Endothelial cell of umbilical vein (primary cell): ENCODE measurements at regions not wholly inside any gene's neighbourhood (a gene's known extent, or its start where the extent isn't known, plus 50 kb on each side); places are given as distances from the start of the nearest gene placed in this dataset.

Source experiments
- BruUV-seq: library from RNA; stranded (reverse); fragments of 400-500 nt; replicated peaks from 2 replicates; lab custom pipeline; 2021; lab: Mats Ljungman, UMichigan
- CTCF ChIA-PET: fragments of 300-600, 350-600 bp; sonication (Branson Sonifier 250); formaldehyde crosslinking; loops from one replicate; lab custom pipeline; 2021; ENCODE audit warnings: antibody characterized with exemption, inconsistent platforms; lab: Charles Lee
- POLR2A ChIA-PET: fragments of 300-600, 350-600 bp; sonication (Branson Sonifier 250); formaldehyde crosslinking; loops from one replicate; lab custom pipeline; 2021; ENCODE audit warnings: antibody characterized with exemption, inconsistent platforms; lab: Charles Lee
- DNase-seq: peaks from one replicate; pipeline ENCODE4 v3.0.0-alpha.2; 2011; ENCODE audit warnings: low read depth, low spot score
- FAIRE-seq: peaks from 2 replicates; lab custom pipeline; 2011; peaks lifted over from hg19 to GRCh38; lab: Jason Lieb, UNC
- H2AFZ ChIP-seq: 2 replicates; pipeline ENCODE4 v1.6.0; 2012; ENCODE audit warnings: low read depth, low read length, control low read depth, inconsistent platforms
- H3K27ac ChIP-seq: 2 replicates; pipeline ENCODE4 v1.5.1; 2011; ENCODE audit warnings: low read depth, mild to moderate bottlenecking, control low read depth, low read length, moderate library complexity; ENCODE audit not compliant: insufficient read depth
- H3K27me3 ChIP-seq, 2 experiments: 2 replicates each; pipeline versions ENCODE4 v1.6.0 to v1.6.1; 2011; ENCODE audit warnings: low read length in 2 of 2, mixed read lengths in 1 of 2; ENCODE audit not compliant: control insufficient read depth in 2 of 2, insufficient read depth in 2 of 2
- H3K36me3 ChIP-seq, 2 experiments: 2 replicates in 1 of 2; 3 replicates in 1 of 2; pipeline ENCODE4 v1.5.1; 2011; ENCODE audit warnings: low read length in 2 of 2, mild to moderate bottlenecking in 1 of 2, moderate library complexity in 1 of 2; ENCODE audit not compliant: control insufficient read depth in 2 of 2, insufficient read depth in 2 of 2; ENCODE audit errors: extremely low read depth in 1 of 2
- H3K4me1 ChIP-seq: 3 replicates; pipeline ENCODE4 v1.5.1; 2011; ENCODE audit warnings: mild to moderate bottlenecking, low read length; ENCODE audit not compliant: control insufficient read depth, insufficient read depth; ENCODE audit errors: extremely low read depth
- H3K4me2 ChIP-seq: 2 replicates; pipeline ENCODE4 v1.6.1; 2011; ENCODE audit warnings: low read length, control low read depth, mixed read lengths; ENCODE audit not compliant: insufficient read depth
- H3K4me3 ChIP-seq, 3 experiments: fragments of 200-600 bp in 1 of 3; sonication (generic), shearing (Covaris generic) in 1 of 3; replicated peaks in 1 of 3; 2 replicates each; pipeline ENCODE4 v1.5.1; 2011 to 2016; ENCODE audit warnings: control low read depth in 3 of 3, low read length in 3 of 3, mild to moderate bottlenecking in 2 of 3, inconsistent platforms in 1 of 3, low read depth in 1 of 3, moderate library complexity in 1 of 3; ENCODE audit not compliant: insufficient read depth in 1 of 3
- H3K79me2 ChIP-seq: 2 replicates; pipeline ENCODE4 v1.6.0; 2012; ENCODE audit warnings: low read length, inconsistent platforms; ENCODE audit not compliant: control insufficient read depth, insufficient read depth
- H3K9ac ChIP-seq: replicated peaks from 2 replicates; pipeline ENCODE3; 2011; ENCODE audit warnings: low read length, control low read depth; ENCODE audit not compliant: insufficient read depth; ENCODE audit errors: extremely low read depth
- H3K9me1 ChIP-seq: replicated peaks from 3 replicates; pipeline ENCODE4 v1.6.0; 2011; ENCODE audit warnings: mild to moderate bottlenecking, low read length; ENCODE audit not compliant: control insufficient read depth, insufficient read depth; ENCODE audit errors: extremely low read depth
- H3K9me3 ChIP-seq: replicated peaks from 2 replicates; pipeline ENCODE4 v1.5.1; 2012; ENCODE audit warnings: low read length, inconsistent platforms; ENCODE audit not compliant: control insufficient read depth, insufficient read depth
- H4K20me1 ChIP-seq: replicated peaks from 2 replicates; pipeline ENCODE3; 2011; ENCODE audit warnings: mild to moderate bottlenecking, low read length; ENCODE audit not compliant: control insufficient read depth, insufficient read depth; ENCODE audit errors: extremely low read depth
- EZH2 ChIP-seq: IDR thresholded peaks from 2 replicates; pipeline ENCODE4 v1.6.1; 2012; ENCODE audit warnings: borderline replicate concordance, low read depth, mild to moderate bottlenecking, moderate library complexity, low read length, inconsistent platforms; ENCODE audit not compliant: severe bottlenecking
- FOS ChIP-seq: IDR thresholded peaks from 2 replicates; pipeline ENCODE4 v1.6.1; 2011; ENCODE audit warnings: mild to moderate bottlenecking, low read length, moderate library complexity, borderline replicate concordance; ENCODE audit not compliant: insufficient read depth
- GATA2 ChIP-seq: IDR thresholded peaks from 2 replicates; pipeline ENCODE4 v1.7.0; 2011; ENCODE audit warnings: low read depth, mild to moderate bottlenecking, moderate library complexity, mixed read lengths, low read length; ENCODE audit not compliant: insufficient read length, insufficient read depth
- JUN ChIP-seq: IDR thresholded peaks from 2 replicates; pipeline ENCODE4 v1.6.1; 2011; ENCODE audit warnings: borderline replicate concordance, low read depth; ENCODE audit not compliant: insufficient read length, insufficient read depth
- MYC ChIP-seq: IDR thresholded peaks from one replicate; pipeline ENCODE4 v1.6.1; 2011; ENCODE audit warnings: mild to moderate bottlenecking, low read depth, low read length
- POLR2A ChIP-seq: IDR thresholded peaks from 2 replicates; pipeline ENCODE4 v1.6.1; 2012; ENCODE audit warnings: low read depth, mild to moderate bottlenecking, control low read depth, low read length
- POLR2AphosphoS5 ChIP-seq: IDR thresholded peaks from 2 replicates; pipeline ENCODE4 v1.6.1; 2012; ENCODE audit warnings: low read depth, mild to moderate bottlenecking, control low read depth, low read length, moderate library complexity; ENCODE audit not compliant: insufficient read depth
- dilution Hi-C: fragments of 300-500 bp; cut with MboI; formaldehyde crosslinking; loops from one replicate; pipeline ENCODE4 v1.15.0; 2019; ENCODE audit warnings: low sequenced_read_pairs; ENCODE audit not compliant: extremely low pct_ligation_motif_present
- intact Hi-C: fragments of 100-400 bp; cut with micrococcal nuclease; formaldehyde crosslinking; loops from one replicate; pipeline ENCODE4 v1.10.0; 2022
- TF ChIP-seq, protein P1 (sequence below), 2 donors: IDR thresholded peaks; 1 replicate in 1 of 2; 2 replicates in 1 of 2; pipeline ENCODE4 v1.5.1; 2011; ENCODE audit warnings: low read length in 2 of 2, mild to moderate bottlenecking in 2 of 2, moderate library complexity in 2 of 2, control low read depth in 1 of 2, inconsistent platforms in 1 of 2, low read depth in 1 of 2; ENCODE audit not compliant: insufficient read depth in 1 of 2; ENCODE audit errors: extremely low read depth in 1 of 2
- TF ChIP-seq, protein P2 (sequence below): IDR thresholded peaks from 2 replicates; pipeline ENCODE4 v1.6.1; 2011; ENCODE audit not compliant: insufficient read depth, insufficient read length

DNA sequence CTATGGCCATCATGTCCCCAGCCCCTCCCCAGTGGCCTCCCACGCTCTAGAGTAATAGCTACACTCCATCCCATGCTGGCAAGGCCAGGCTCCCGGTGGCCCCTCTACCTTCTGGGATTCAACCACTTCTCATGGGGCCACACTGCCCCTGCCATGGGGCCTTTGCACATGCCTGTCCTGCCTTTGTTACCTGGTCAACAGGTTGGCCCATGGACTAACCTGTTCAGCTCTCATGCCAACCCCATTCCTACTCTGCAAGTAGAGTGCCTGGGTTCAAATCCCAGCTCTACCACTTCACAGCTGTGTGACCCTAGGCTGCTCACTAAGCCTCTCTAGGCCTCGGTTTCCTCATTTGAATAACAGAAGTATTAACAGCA lies 98.5 kb downstream of the RFLNA start:
- Histone ChIP-seq H3K27ac (peak overlapping the region; percentile 92), H3K9me1 (no peaks in the 10 kb centered on the region), H3K4me1 (peaks cover 50% of the 10 kb centered on the region), H3K27me3 (no peaks in the 10 kb centered on the region), H4K20me1 (no peaks in the 10 kb centered on the region), H3K9ac (no peak overlapping the region), H2AFZ (no peak overlapping the region), H3K4me3 (no peak overlapping the region), H3K79me2 (peaks cover 10% of the 10 kb centered on the region), H3K9me3 (no peaks in the 10 kb centered on the region), H3K4me2 (no peak overlapping the region), H3K36me3 (peaks cover 0 to 6% of the 10 kb centered on the region in 2 experiments)
- DNase-seq (no peak), FAIRE-seq (no peak)
- POLR2A ChIA-PET = interaction anchor here (1.0 kb wide), 1 partner anchor 9 kb away, joined by 4 read pairs; no protein-coding TSS in a partner anchor
- TF ChIP-seq GATA2 (no peak), POLR2A (no peak), EZH2 (no peak), MYC (no peak), POLR2AphosphoS5 (no peak), FOS (no peak), JUN (no peak)
- TF ChIP-seq, protein P1, sequence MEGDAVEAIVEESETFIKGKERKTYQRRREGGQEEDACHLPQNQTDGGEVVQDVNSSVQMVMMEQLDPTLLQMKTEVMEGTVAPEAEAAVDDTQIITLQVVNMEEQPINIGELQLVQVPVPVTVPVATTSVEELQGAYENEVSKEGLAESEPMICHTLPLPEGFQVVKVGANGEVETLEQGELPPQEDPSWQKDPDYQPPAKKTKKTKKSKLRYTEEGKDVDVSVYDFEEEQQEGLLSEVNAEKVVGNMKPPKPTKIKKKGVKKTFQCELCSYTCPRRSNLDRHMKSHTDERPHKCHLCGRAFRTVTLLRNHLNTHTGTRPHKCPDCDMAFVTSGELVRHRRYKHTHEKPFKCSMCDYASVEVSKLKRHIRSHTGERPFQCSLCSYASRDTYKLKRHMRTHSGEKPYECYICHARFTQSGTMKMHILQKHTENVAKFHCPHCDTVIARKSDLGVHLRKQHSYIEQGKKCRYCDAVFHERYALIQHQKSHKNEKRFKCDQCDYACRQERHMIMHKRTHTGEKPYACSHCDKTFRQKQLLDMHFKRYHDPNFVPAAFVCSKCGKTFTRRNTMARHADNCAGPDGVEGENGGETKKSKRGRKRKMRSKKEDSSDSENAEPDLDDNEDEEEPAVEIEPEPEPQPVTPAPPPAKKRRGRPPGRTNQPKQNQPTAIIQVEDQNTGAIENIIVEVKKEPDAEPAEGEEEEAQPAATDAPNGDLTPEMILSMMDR (IDR thresholded peaks at IDR 0.05; ENCODE audit: extremely low read depth in 1 of 2, insufficient read depth in 1 of 2, low read depth in 1 of 2, low read length in 2 of 2) = no peak
- TF ChIP-seq, protein P2, sequence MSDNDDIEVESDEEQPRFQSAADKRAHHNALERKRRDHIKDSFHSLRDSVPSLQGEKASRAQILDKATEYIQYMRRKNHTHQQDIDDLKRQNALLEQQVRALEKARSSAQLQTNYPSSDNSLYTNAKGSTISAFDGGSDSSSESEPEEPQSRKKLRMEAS = no peak
- dilution Hi-C loops = no loop called here
- BruUV-seq = no TSS peak
- intact Hi-C loops = loop anchor here (2.0 kb wide), 2 partner anchors 15 to 25 kb away; no protein-coding TSS in a partner anchor
- CTCF ChIA-PET = interaction anchor here (0.7 to 2.1 kb wide), 8 partner anchors 8 to 87 kb away, joined by 3 to 22 read pairs (median 3); no protein-coding TSS in a partner anchor
